ENCODE measurements at regions not wholly inside any gene's neighbourhood (a gene's known extent, or its start where the extent isn't known, plus 50 kb on each side); places are given as distances from the start of the nearest gene placed in this dataset.

GRCh38 chr10:128551475-128551874, 425.3 kb upstream of the MKI67 start:
- TF ChIP-seq CTCF (conservative IDR thresholded peaks at IDR 0.05 in 1 of 2, IDR thresholded peaks at IDR 0.05 in 1 of 2; ENCODE audit: extremely low read depth in 1 of 2, insufficient read depth in 1 of 2, low read depth in 1 of 2, low read length in 2 of 2), result no peak
- no peak for TF ChIP-seq EZH2 (IDR thresholded peaks at IDR 0.05; ENCODE audit: borderline replicate concordance, low read length)

Measured in mammary epithelial cell (primary cell).